B cell (primary cell): ENCODE measurements at regions not wholly inside any gene's neighbourhood (a gene's known extent, or its start where the extent isn't known, plus 50 kb on each side); places are given as distances from the start of the nearest gene placed in this dataset.

Experiments used
- ATAC-seq: fragments of 200-7000 bp; cut with Tn5 transposase; one replicate; pipeline ENCODE4 v1.10.0; 2021; ENCODE audit warnings: low read depth, mild to moderate bottlenecking, moderate number of reproducible peaks, moderate library complexity
- CTCF ChIA-PET: fragments of 350-600 bp; sonication (Branson Sonifier 250); formaldehyde crosslinking; loops from one replicate; lab custom pipeline; 2021; ENCODE audit warnings: antibody characterized with exemption, inconsistent platforms; lab: Charles Lee
- POLR2A ChIA-PET: fragments of 350-600 bp; sonication (Branson Sonifier 250); formaldehyde crosslinking; loops from one replicate; lab custom pipeline; 2021; ENCODE audit warnings: antibody characterized with exemption; lab: Charles Lee
- DNase-seq: peaks from one replicate; pipeline ENCODE4 v3.0.0; 2013
- H2AFZ ChIP-seq: 2 replicates; pipeline ENCODE4 v1.6.1; 2012; ENCODE audit warnings: mild to moderate bottlenecking, low read depth, low read length; ENCODE audit not compliant: insufficient read depth, poor library complexity, severe bottlenecking
- H3K27ac ChIP-seq, 2 donors: 1 replicate in 1 of 2; 2 replicates in 1 of 2; pipeline ENCODE4 v1.5.1; 2012 to 2013; ENCODE audit warnings: low read length in 2 of 2, mild to moderate bottlenecking in 2 of 2, moderate library complexity in 1 of 2
- H3K27me3 ChIP-seq, 4 experiments: fragments of 200-600 bp in 1 of 4; sonication (generic) in 1 of 4; replicated peaks in 1 of 4; 1 replicate in 2 of 4; 2 replicates in 2 of 4; pipeline versions ENCODE4 v1.6.1 to v1.7.0; 2013 to 2016; ENCODE audit warnings: low read length in 3 of 4, mild to moderate bottlenecking in 2 of 4, mixed read lengths in 1 of 4, moderate library complexity in 1 of 4; ENCODE audit not compliant: insufficient read depth in 4 of 4, control insufficient read depth in 3 of 4; ENCODE audit errors: control extremely low read depth in 1 of 4
- H3K36me3 ChIP-seq, 2 experiments: replicated peaks in 1 of 2; 1 replicate in 1 of 2; 2 replicates in 1 of 2; pipeline versions ENCODE4 v1.6.1 to v1.7.1; 2013; ENCODE audit warnings: low read length in 1 of 2; ENCODE audit not compliant: insufficient read depth in 2 of 2, control insufficient read depth in 1 of 2; ENCODE audit errors: control extremely low read depth in 1 of 2, extremely low read depth in 1 of 2
- H3K4me1 ChIP-seq, 2 donors: fragments of 200-600 bp in 1 of 2; sonication (generic) in 1 of 2; 1 replicate in 1 of 2; 2 replicates in 1 of 2; pipeline versions ENCODE4 v1.5.1 to v1.6.1; 2013 to 2017; ENCODE audit warnings: low read length in 2 of 2; ENCODE audit not compliant: control insufficient read depth in 2 of 2, insufficient read depth in 2 of 2
- H3K4me2 ChIP-seq: replicated peaks from 2 replicates; pipeline ENCODE3; 2012; ENCODE audit warnings: mild to moderate bottlenecking, low read depth, low read length; ENCODE audit not compliant: poor library complexity, severe bottlenecking
- H3K4me3 ChIP-seq, 5 experiments: fragments of 200-600 bp in 1 of 5; sonication (generic) in 1 of 5; 1 replicate in 3 of 5; 2 replicates in 2 of 5; pipeline versions ENCODE4 v1.5.1 to v1.7.0; 2011 to 2016; ENCODE audit warnings: low read length in 4 of 5, mild to moderate bottlenecking in 4 of 5, low read depth in 2 of 5, control low read depth in 1 of 5, moderate library complexity in 1 of 5; ENCODE audit not compliant: insufficient read depth in 1 of 5; ENCODE audit errors: control extremely low read depth in 1 of 5, extremely low read depth in 1 of 5
- H3K79me2 ChIP-seq: fragments of 200-600 bp; sonication (generic); one replicate; pipeline ENCODE4 v1.6.0; 2016; ENCODE audit warnings: low read length; ENCODE audit not compliant: control insufficient read depth, insufficient read depth
- H3K9ac ChIP-seq: fragments of 200-600 bp; sonication (generic); 2 replicates; pipeline ENCODE4 v1.6.1; 2017; ENCODE audit warnings: mild to moderate bottlenecking, low read length, moderate library complexity
- H3K9me3 ChIP-seq, 3 donors: one replicate each; pipeline versions ENCODE4 v1.6.1 to v1.7.1; 2013; ENCODE audit warnings: low read length in 2 of 3; ENCODE audit not compliant: control insufficient read depth in 2 of 3, insufficient read depth in 1 of 3; ENCODE audit errors: control extremely low read depth in 1 of 3
- H4K20me1 ChIP-seq: 2 replicates; pipeline ENCODE4 v1.6.0; 2012; ENCODE audit warnings: mild to moderate bottlenecking, low read length; ENCODE audit not compliant: insufficient read depth, control insufficient read depth, poor library complexity, severe bottlenecking
- H3K27ac Mint-ChIP-seq: one replicate; pipeline ENCODE4 v1.8.0; 2021; ENCODE audit warnings: mixed read lengths
- H3K27me3 Mint-ChIP-seq: one replicate; pipeline ENCODE4 v1.8.0; 2021; ENCODE audit warnings: mixed read lengths
- H3K4me1 Mint-ChIP-seq: one replicate; pipeline ENCODE4 v1.8.0; 2021; ENCODE audit warnings: mixed read lengths
- H3K4me3 Mint-ChIP-seq: one replicate; pipeline ENCODE4 v1.8.0; 2021; ENCODE audit warnings: mixed read lengths
- H3K9me3 Mint-ChIP-seq: one replicate; pipeline ENCODE4 v1.8.0; 2022; ENCODE audit warnings: mixed read lengths; ENCODE audit not compliant: insufficient read depth
- EZH2 ChIP-seq: IDR thresholded peaks from 2 replicates; pipeline ENCODE4 v1.6.1; 2012; ENCODE audit warnings: borderline replicate concordance, low read depth, mild to moderate bottlenecking, moderate library complexity, low read length; ENCODE audit not compliant: insufficient read depth, poor library complexity, severe bottlenecking
- WGBS: methylation state at CpG from one replicate; pipeline ENCODE4 v1.1.5; 2013; ENCODE audit warnings: missing lambda C conversion rate; ENCODE audit not compliant: insufficient coverage; 5-methylcytosine and 5-hydroxymethylcytosine counted together
- intact Hi-C: fragments of 100-400 bp; cut with micrococcal nuclease; formaldehyde crosslinking; loops from one replicate; pipeline ENCODE4 v1.10.0; 2022
- TF ChIP-seq, protein P1 (sequence below): fragments of 200-600 bp; IDR thresholded peaks from one replicate; pipeline ENCODE4 v1.8.0; 2022; ENCODE audit warnings: antibody characterized with exemption, mild to moderate bottlenecking

DNA sequence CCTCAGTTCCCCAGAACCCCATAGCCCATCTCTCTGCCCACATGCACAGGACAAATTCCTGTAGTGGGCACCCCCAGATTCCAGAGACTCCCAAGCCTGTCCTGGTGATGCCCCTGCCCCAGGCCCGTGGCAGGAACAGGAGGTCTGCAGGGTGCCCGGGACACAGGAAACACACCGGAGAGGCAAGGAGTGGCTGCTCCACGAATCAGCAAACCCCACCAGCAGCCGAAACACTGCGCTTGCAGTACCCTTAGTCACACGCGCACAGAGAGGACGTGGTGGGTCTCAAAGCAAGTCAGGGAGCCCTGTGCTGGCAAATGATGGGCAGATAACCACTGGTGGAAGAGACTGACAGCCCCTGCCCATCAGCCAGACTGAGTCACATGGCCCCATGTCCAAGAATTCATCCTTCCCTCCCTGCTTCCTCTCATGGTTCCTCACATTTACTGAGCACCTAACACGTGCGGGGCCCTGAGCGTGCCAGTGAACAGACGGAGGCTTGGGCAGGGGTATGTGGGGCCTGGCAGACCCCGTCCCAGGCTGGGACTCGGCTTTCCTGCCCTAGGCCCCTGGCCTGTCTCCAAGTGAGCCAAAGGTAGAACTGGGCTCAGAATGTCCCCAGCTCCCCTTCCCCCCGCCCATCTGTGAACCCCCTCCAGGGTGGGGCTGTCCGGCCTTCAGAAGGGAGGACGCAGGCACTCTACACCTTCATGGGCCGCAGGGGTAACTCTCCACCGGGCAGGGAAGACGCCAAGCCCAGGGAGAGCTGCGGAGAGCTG, 130.4 kb upstream of the IQSEC1 start:
- DNase-seq (no peak), ATAC-seq (no peak)
- H3K4me3 ChIP-seq: no peak overlapping the region
- Mint-ChIP-seq H3K4me1 (peaks cover 10% of the 10 kb centered on the region), H3K4me3 (no peak overlapping the region), H3K27me3 (peaks cover 63% of the 10 kb centered on the region), H3K9me3 (no peaks in the 10 kb centered on the region), H3K27ac (no peak overlapping the region)
- peak overlapping the region; percentile 68 for H3K4me2 ChIP-seq
- intact Hi-C loops: loop anchor here (5.0 kb wide), 1 partner anchor 111 kb away; no protein-coding TSS in a partner anchor
- H3K27ac ChIP-seq: no peak overlapping the region
- no peak overlapping the region for H3K9ac ChIP-seq
- H3K36me3 ChIP-seq: no peaks in the 10 kb centered on the region
- ChIA-PET CTCF (interaction anchor here (1.0 kb wide), 1 partner anchor 112 kb away, joined by 4 read pairs; no protein-coding TSS in a partner anchor), POLR2A (no interaction called here)
- H3K4me1 ChIP-seq: peaks cover 7 to 9% of the 10 kb centered on the region in 2 donors
- H3K27me3 ChIP-seq: peaks cover 0 to 44% (median 13%) of the 10 kb centered on the region in 4 experiments
- TF ChIP-seq, protein P1, sequence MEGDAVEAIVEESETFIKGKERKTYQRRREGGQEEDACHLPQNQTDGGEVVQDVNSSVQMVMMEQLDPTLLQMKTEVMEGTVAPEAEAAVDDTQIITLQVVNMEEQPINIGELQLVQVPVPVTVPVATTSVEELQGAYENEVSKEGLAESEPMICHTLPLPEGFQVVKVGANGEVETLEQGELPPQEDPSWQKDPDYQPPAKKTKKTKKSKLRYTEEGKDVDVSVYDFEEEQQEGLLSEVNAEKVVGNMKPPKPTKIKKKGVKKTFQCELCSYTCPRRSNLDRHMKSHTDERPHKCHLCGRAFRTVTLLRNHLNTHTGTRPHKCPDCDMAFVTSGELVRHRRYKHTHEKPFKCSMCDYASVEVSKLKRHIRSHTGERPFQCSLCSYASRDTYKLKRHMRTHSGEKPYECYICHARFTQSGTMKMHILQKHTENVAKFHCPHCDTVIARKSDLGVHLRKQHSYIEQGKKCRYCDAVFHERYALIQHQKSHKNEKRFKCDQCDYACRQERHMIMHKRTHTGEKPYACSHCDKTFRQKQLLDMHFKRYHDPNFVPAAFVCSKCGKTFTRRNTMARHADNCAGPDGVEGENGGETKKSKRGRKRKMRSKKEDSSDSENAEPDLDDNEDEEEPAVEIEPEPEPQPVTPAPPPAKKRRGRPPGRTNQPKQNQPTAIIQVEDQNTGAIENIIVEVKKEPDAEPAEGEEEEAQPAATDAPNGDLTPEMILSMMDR: no peak
- no peak for TF ChIP-seq EZH2
- peak overlapping the region; percentile 64 for H2AFZ ChIP-seq
- H3K79me2 ChIP-seq: no peaks in the 10 kb centered on the region
- no peaks in the 10 kb centered on the region for H4K20me1 ChIP-seq
- 80% methylated on average over 21 of the region's 22 CpGs for WGBS
- H3K9me3 ChIP-seq: peaks cover 0 to 3% (median 0%) of the 10 kb centered on the region in 3 donors

DNA sequence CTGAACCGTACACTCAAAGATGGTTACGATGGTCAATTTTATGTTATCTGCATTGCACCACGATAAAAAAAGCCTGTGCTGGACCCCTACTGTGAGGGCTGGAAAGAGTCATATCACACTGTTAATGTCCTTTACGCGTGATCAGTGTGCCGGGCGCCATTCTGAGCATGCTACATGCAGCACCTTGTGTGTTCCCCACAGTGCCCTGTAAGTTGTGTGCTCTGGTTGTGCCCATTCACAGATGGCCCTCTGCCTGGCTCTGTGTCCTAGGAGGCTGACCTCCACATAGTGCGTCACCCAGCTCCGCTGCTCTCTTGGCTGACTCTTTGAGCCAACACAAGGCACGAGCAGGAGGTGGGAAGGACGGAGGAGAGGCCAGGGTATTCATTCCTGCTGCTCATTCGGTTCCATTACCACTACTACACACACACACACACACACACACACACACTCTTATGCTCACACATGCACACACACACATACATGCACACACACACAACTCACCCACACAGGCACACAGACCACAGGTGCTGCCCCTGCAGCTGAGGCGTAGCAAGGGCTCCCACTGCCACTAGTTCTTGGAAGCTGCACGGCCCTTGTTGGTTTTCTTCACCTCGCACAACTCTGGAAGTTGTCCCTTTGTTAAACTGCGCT, 129.6 kb upstream of the IQSEC1 start:
- Histone ChIP-seq H3K36me3 (no peaks in the 10 kb centered on the region), H3K27me3 (peaks cover 0 to 44% (median 13%) of the 10 kb centered on the region in 4 experiments), H4K20me1 (no peaks in the 10 kb centered on the region), H3K9me3 (peaks cover 0 to 3% (median 0%) of the 10 kb centered on the region in 3 donors), H2AFZ (no peak overlapping the region), H3K4me2 (no peak overlapping the region), H3K4me3 (no peak overlapping the region), H3K4me1 (peaks cover 7 to 9% of the 10 kb centered on the region in 2 donors), H3K27ac (no peak overlapping the region), H3K9ac (no peak overlapping the region), H3K79me2 (no peaks in the 10 kb centered on the region)
- TF ChIP-seq EZH2: no peak
- TF ChIP-seq, protein P1: no peak
- Mint-ChIP-seq H3K4me1 (peaks cover 10% of the 10 kb centered on the region), H3K27ac (no peak overlapping the region), H3K4me3 (no peak overlapping the region), H3K27me3 (peaks cover 56% of the 10 kb centered on the region), H3K9me3 (no peaks in the 10 kb centered on the region)
- intact Hi-C loops: loop anchor here (5.0 kb wide), 1 partner anchor 111 kb away; no protein-coding TSS in a partner anchor
- 93% methylated on average over 15 of the region's 16 CpGs for WGBS
- POLR2A ChIA-PET: no interaction called here
- DNase-seq (no peak), ATAC-seq (no peak)
- CTCF ChIA-PET: no interaction called here
